ENCODE measurements at regions not wholly inside any gene's neighbourhood (a gene's known extent, or its start where the extent isn't known, plus 50 kb on each side); places are given as distances from the start of the nearest gene placed in this dataset.

- TF ChIP-seq PPARG (CRISPR knock-in tag; conservative IDR thresholded peaks at IDR 0.05) (0 out of 2 replicates have a peak, but pooled peaks have one; percentile 57), ZKSCAN8 (CRISPR knock-in tag; IDR thresholded peaks at IDR 0.05; ENCODE audit: borderline replicate concordance) (0 out of 2 replicates have a peak, but pooled peaks have one; percentile 51), NKX3-1 (CRISPR knock-in tag; IDR thresholded peaks at IDR 0.05) (no peak), SALL2 (CRISPR knock-in tag; IDR thresholded peaks at IDR 0.05) (no peak), YEATS4 (CRISPR knock-in tag; IDR thresholded peaks at IDR 0.05; ENCODE audit: borderline replicate concordance) (no peak), MIXL1 (CRISPR knock-in tag; IDR thresholded peaks at IDR 0.05) (0 out of 2 replicates have a peak, but pooled peaks have one; percentile 62), NCOA1 (CRISPR knock-in tag; IDR thresholded peaks at IDR 0.05) (no peak), NFIC (IDR thresholded peaks at IDR 0.05; ENCODE audit: low read length) (no peak), SMC3 (IDR thresholded peaks at IDR 0.05; ENCODE audit: low read length) (peak; percentile 36; the same call in 1 of the 2 replicates), POLR2G (IDR thresholded peaks at IDR 0.05; ENCODE audit: low read depth, low read length) (no peak), EP300 (IDR thresholded peaks at IDR 0.05; ENCODE audit: low read depth in 2 of 2, low read length in 2 of 2) (peak in 1 of 2 experiments; percentile 49; a peak in 1 of 4 replicates), EP300 (CRISPR knock-in tag; IDR thresholded peaks at IDR 0.05; ENCODE audit: borderline replicate concordance) (peak; percentile 19; the same call in 1 of the 2 replicates), ZNF275 (CRISPR knock-in tag; IDR thresholded peaks at IDR 0.05; ENCODE audit: borderline replicate concordance) (no peak), HNF4A (CRISPR knock-in tag; IDR thresholded peaks at IDR 0.05) (peak; percentile 91), ZFP1 (CRISPR knock-in tag; IDR thresholded peaks at IDR 0.05) (no peak), NFE2L2 (IDR thresholded peaks at IDR 0.05; ENCODE audit: low read length) (no peak), ZNF83 (CRISPR knock-in tag; IDR thresholded peaks at IDR 0.05; ENCODE audit: borderline replicate concordance) (no peak), HOXA5 (CRISPR knock-in tag; IDR thresholded peaks at IDR 0.05) (no peak), ZNF331 (CRISPR knock-in tag; IDR thresholded peaks at IDR 0.05) (no peak), POGK (CRISPR knock-in tag; conservative IDR thresholded peaks at IDR 0.05) (no peak), ATF3 (CRISPR knock-in tag; IDR thresholded peaks at IDR 0.05) (no peak), PHF20 (CRISPR knock-in tag; IDR thresholded peaks at IDR 0.05) (no peak), NCOA2 (CRISPR knock-in tag; IDR thresholded peaks at IDR 0.05) (peak; percentile 52; the same call in 1 of the 2 replicates), KLF9 (CRISPR knock-in tag; IDR thresholded peaks at IDR 0.05; ENCODE audit: low read depth) (no peak), ZGPAT (CRISPR knock-in tag; IDR thresholded peaks at IDR 0.05) (peak; percentile 49; the same call in 1 of the 2 replicates), PBX2 (CRISPR knock-in tag; IDR thresholded peaks at IDR 0.05) (no peak), CSRNP2 (CRISPR knock-in tag; conservative IDR thresholded peaks at IDR 0.05; ENCODE audit: low read depth) (no peak)
Measured at GRCh38 chr1:56416495-56416894, 162.9 kb downstream of the PLPP3 start (continued).
